ENCODE measurements at regions not wholly inside any gene's neighbourhood (a gene's known extent, or its start where the extent isn't known, plus 50 kb on each side); places are given as distances from the start of the nearest gene placed in this dataset.

DNA sequence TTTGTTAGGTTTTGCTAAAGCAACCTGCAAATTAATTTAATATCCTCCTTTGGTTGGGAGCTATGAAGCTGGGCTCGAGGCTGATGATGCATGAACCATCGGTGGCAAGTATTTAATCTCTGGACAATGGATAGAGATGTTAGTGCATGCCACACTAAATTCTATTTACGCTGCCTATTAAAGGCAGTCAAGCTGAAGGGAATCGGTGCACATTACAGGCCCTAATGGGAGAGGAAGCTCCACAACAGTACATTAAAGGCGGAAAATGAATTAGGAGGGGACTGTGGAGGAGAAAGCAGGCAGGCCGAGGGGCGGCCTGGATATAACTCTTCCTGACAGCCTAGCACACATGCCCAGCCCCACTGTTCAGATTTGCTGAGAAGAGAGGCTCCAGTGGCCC is 132.4 kb upstream of the MAFB start:
- Histone ChIP-seq H3K27ac (no peak overlapping the region), H3K9me3 (ENCODE audit: low read depth) (no peaks in the 10 kb centered on the region), H3K4me1 (ENCODE audit: insufficient read depth) (no peaks in the 10 kb centered on the region), H3K36me3 (replicated peaks; ENCODE audit: insufficient read depth, low read depth) (no peaks in the 10 kb centered on the region), H3K4me3 (no peak overlapping the region), H3K4me2 (no peak overlapping the region), H3K9me2 (replicated peaks; ENCODE audit: insufficient read depth) (no peaks in the 10 kb centered on the region), H2AFZ (no peak overlapping the region), H3K27me3 (no peaks in the 10 kb centered on the region), H4K20me1 (ENCODE audit: insufficient read depth, poor library complexity, severe bottlenecking) (no peaks in the 10 kb centered on the region), H3K79me2 (no peaks in the 10 kb centered on the region)
- DNase-seq (ENCODE audit: low spot score): no peak
- 89% methylated on average over 7 of the region's 7 CpGs for WGBS (ENCODE audit: low lambda C conversion rate, missing lambda C conversion rate)
- no peak for TF ChIP-seq EZH2 (IDR thresholded peaks at IDR 0.05; ENCODE audit: borderline replicate concordance)

DNA sequence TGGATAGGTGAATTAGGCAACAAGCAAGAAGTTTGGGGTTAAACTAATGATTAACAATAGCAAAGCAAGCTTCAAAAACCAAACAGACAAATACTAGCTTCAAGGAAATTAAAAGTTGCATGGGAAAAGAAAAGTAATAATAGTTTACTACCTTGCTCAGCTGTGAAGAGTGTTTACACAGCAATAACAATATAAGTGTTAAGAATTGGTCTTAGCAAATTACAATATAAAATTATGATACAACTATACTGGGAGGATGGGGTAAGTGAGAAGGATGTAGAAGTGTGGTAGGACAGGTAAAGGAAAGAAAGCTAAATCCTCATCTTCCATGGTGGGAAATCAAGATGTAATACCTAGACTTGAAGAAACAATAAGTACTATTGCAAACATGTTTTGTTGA is 137.7 kb upstream of the MAFB start:
- H3K9me3 ChIP-seq (ENCODE audit: low read depth): no peaks in the 10 kb centered on the region
- no peak for DNase-seq (ENCODE audit: low spot score)
- no peak overlapping the region for H2AFZ ChIP-seq
- no peaks in the 10 kb centered on the region for H3K9me2 ChIP-seq (replicated peaks; ENCODE audit: insufficient read depth)
- H3K4me2 ChIP-seq: no peak overlapping the region
- TF ChIP-seq EZH2phosphoT487 (IDR thresholded peaks at IDR 0.05; ENCODE audit: low read depth, severe bottlenecking, unreplicated experiment): no peak
- TF ChIP-seq, protein P1, sequence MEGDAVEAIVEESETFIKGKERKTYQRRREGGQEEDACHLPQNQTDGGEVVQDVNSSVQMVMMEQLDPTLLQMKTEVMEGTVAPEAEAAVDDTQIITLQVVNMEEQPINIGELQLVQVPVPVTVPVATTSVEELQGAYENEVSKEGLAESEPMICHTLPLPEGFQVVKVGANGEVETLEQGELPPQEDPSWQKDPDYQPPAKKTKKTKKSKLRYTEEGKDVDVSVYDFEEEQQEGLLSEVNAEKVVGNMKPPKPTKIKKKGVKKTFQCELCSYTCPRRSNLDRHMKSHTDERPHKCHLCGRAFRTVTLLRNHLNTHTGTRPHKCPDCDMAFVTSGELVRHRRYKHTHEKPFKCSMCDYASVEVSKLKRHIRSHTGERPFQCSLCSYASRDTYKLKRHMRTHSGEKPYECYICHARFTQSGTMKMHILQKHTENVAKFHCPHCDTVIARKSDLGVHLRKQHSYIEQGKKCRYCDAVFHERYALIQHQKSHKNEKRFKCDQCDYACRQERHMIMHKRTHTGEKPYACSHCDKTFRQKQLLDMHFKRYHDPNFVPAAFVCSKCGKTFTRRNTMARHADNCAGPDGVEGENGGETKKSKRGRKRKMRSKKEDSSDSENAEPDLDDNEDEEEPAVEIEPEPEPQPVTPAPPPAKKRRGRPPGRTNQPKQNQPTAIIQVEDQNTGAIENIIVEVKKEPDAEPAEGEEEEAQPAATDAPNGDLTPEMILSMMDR (IDR thresholded peaks at IDR 0.05; ENCODE audit: poor library complexity): no peak
- TF ChIP-seq EZH2 (IDR thresholded peaks at IDR 0.05; ENCODE audit: borderline replicate concordance): no peak
- no peaks in the 10 kb centered on the region for H3K4me1 ChIP-seq (ENCODE audit: insufficient read depth)
- H3K79me2 ChIP-seq: no peaks in the 10 kb centered on the region
- H3K36me3 ChIP-seq (replicated peaks; ENCODE audit: insufficient read depth, low read depth): no peaks in the 10 kb centered on the region
- no peak overlapping the region for H3K4me3 ChIP-seq
- H3K27me3 ChIP-seq: peaks cover 2% of the 10 kb centered on the region
- no peak overlapping the region for H3K27ac ChIP-seq
- H4K20me1 ChIP-seq (ENCODE audit: insufficient read depth, poor library complexity, severe bottlenecking): no peaks in the 10 kb centered on the region

DNA sequence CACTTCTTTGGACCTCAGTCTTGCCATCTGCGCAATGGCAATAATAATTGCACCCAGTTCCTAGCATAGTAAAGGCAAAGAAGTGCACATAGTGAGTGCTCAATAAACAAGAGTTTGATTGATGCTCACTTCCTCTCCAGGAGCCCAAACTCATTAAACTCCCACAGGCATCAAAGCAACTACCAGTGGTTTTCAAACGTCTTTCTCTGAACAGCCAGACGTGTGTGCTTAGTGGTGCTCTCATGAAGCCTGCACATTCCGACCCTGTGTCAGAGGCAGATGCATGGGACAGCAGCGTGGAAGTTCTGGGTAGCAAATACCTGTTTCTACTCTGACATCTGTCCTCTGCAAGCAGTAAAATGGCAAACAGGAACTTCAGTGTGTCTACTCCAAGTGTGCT is 146.3 kb upstream of the MAFB start:
- H3K4me3 ChIP-seq: no peak overlapping the region
- no peak overlapping the region for H3K27ac ChIP-seq
- no peaks in the 10 kb centered on the region for H4K20me1 ChIP-seq (ENCODE audit: insufficient read depth, poor library complexity, severe bottlenecking)
- H3K4me1 ChIP-seq (ENCODE audit: insufficient read depth): no peaks in the 10 kb centered on the region
- H3K9me2 ChIP-seq (replicated peaks; ENCODE audit: insufficient read depth): no peaks in the 10 kb centered on the region
- no peaks in the 10 kb centered on the region for H3K9me3 ChIP-seq (ENCODE audit: low read depth)
- H3K4me2 ChIP-seq: no peak overlapping the region
- TF ChIP-seq EZH2 (IDR thresholded peaks at IDR 0.05; ENCODE audit: borderline replicate concordance) (no peak), EZH2phosphoT487 (IDR thresholded peaks at IDR 0.05; ENCODE audit: low read depth, severe bottlenecking, unreplicated experiment) (no peak)
- TF ChIP-seq, protein P1 (IDR thresholded peaks at IDR 0.05; ENCODE audit: poor library complexity): no peak
- no peak overlapping the region for H2AFZ ChIP-seq
- DNase-seq (ENCODE audit: low spot score): no peak
- WGBS (ENCODE audit: low lambda C conversion rate, missing lambda C conversion rate): 72% methylated on average over 5 of the region's 5 CpGs
- no peaks in the 10 kb centered on the region for H3K36me3 ChIP-seq (replicated peaks; ENCODE audit: insufficient read depth, low read depth)
- no peaks in the 10 kb centered on the region for H3K79me2 ChIP-seq
- no peaks in the 10 kb centered on the region for H3K27me3 ChIP-seq

DNA sequence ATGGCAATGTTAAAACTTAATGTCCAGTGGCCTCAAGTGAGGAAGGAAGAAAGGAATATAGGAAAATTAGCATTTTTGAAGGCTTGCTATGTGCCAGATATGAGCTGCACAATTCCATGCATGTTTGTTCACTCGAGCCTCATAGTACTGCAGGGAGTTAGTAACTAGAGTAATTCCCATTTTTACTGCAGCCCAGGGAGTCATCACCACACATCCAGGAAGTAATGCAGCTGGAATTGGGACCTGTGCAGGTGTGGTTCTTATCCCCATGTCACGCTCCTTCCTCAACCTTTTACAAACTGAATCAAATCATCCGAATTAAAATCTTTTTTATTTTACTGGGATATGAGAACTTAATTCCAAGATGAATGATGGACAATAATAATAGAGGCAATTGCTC is 149.5 kb upstream of the MAFB start:
- no peak for DNase-seq (ENCODE audit: low spot score)
- H3K9me2 ChIP-seq (replicated peaks; ENCODE audit: insufficient read depth): no peaks in the 10 kb centered on the region
- H3K4me2 ChIP-seq: no peak overlapping the region
- H3K9me3 ChIP-seq (ENCODE audit: low read depth): no peaks in the 10 kb centered on the region
- H3K4me1 ChIP-seq (ENCODE audit: insufficient read depth): no peaks in the 10 kb centered on the region
- 86% methylated on average over 3 of the region's 3 CpGs for WGBS (ENCODE audit: low lambda C conversion rate, missing lambda C conversion rate)
- H2AFZ ChIP-seq: no peak overlapping the region
- H3K79me2 ChIP-seq: no peaks in the 10 kb centered on the region
- H3K4me3 ChIP-seq: no peak overlapping the region
- peaks cover under 1% of the 10 kb centered on the region for H3K27me3 ChIP-seq
- H3K36me3 ChIP-seq (replicated peaks; ENCODE audit: insufficient read depth, low read depth): no peaks in the 10 kb centered on the region
- no peak overlapping the region for H3K27ac ChIP-seq
- TF ChIP-seq EZH2 (IDR thresholded peaks at IDR 0.05; ENCODE audit: borderline replicate concordance) (no peak), EZH2phosphoT487 (IDR thresholded peaks at IDR 0.05; ENCODE audit: low read depth, severe bottlenecking, unreplicated experiment) (no peak)
- TF ChIP-seq, protein P1 (IDR thresholded peaks at IDR 0.05; ENCODE audit: poor library complexity): no peak
- no peaks in the 10 kb centered on the region for H4K20me1 ChIP-seq (ENCODE audit: insufficient read depth, poor library complexity, severe bottlenecking)

Measured in hepatocyte (in vitro differentiated cells).